MM.1S (cell line): ENCODE measurements at regions not wholly inside any gene's neighbourhood (a gene's known extent, or its start where the extent isn't known, plus 50 kb on each side); places are given as distances from the start of the nearest gene placed in this dataset.

ENCODE experiments used
- DNase-seq: peaks from one replicate; pipeline ENCODE4 v3.0.0-alpha.2; 2015
- H2AFZ ChIP-seq: fragments of 300-600 bp; sonication (generic); 2 replicates; pipeline ENCODE4 v1.6.0; 2016; ENCODE audit warnings: antibody characterized with exemption, low read length
- H3F3A ChIP-seq: fragments of 300-600 bp; sonication (generic); 2 replicates; pipeline ENCODE4 v1.6.1; 2016; ENCODE audit warnings: mild to moderate bottlenecking, antibody characterized with exemption, low read length, moderate library complexity, mixed read lengths; ENCODE audit not compliant: insufficient read depth
- H3K27ac ChIP-seq: fragments of 300-600 bp; sonication (generic); 2 replicates; pipeline ENCODE4 v1.5.1; 2016; ENCODE audit warnings: mild to moderate bottlenecking, low read length
- H3K27me3 ChIP-seq: fragments of 300-600 bp; sonication (generic); replicated peaks from 2 replicates; pipeline ENCODE4 v1.6.0; 2016; ENCODE audit warnings: low read length; ENCODE audit not compliant: insufficient read depth
- H3K36me3 ChIP-seq: fragments of 300-600 bp; sonication (generic); replicated peaks from 2 replicates; pipeline ENCODE4 v1.6.1; 2016; ENCODE audit warnings: mild to moderate bottlenecking, low read length, mixed read lengths; ENCODE audit not compliant: insufficient read depth
- H3K4me1 ChIP-seq: fragments of 300-600 bp; sonication (generic); 2 replicates; pipeline ENCODE4 v1.6.1; 2016; ENCODE audit warnings: low read length, mixed read lengths
- H3K4me2 ChIP-seq: fragments of 300-600 bp; sonication (generic); 2 replicates; pipeline ENCODE4 v1.6.0; 2016; ENCODE audit warnings: low read depth, low read length
- H3K4me3 ChIP-seq: fragments of 300-600 bp; sonication (generic); 2 replicates; pipeline ENCODE4 v1.5.1; 2016; ENCODE audit warnings: low read length, mixed read lengths
- H3K79me2 ChIP-seq: fragments of 300-600 bp; sonication (generic); 2 replicates; pipeline ENCODE4 v1.6.1; 2016; ENCODE audit warnings: mixed run types, low read length, mixed read lengths
- H3K9ac ChIP-seq: fragments of 300-600 bp; sonication (generic); 2 replicates; pipeline ENCODE4 v1.6.1; 2016; ENCODE audit warnings: low read length, mixed read lengths
- H3K9me2 ChIP-seq: fragments of 300-600 bp; sonication (generic); replicated peaks from 2 replicates; pipeline ENCODE4 v1.6.1; 2016; ENCODE audit warnings: mild to moderate bottlenecking, low read length, mixed read lengths; ENCODE audit not compliant: insufficient read depth
- H3K9me3 ChIP-seq: fragments of 300-600 bp; sonication (generic); replicated peaks from 2 replicates; pipeline ENCODE4 v1.6.1; 2016; ENCODE audit warnings: mild to moderate bottlenecking, low read length, mixed read lengths; ENCODE audit not compliant: insufficient read depth
- H4K20me1 ChIP-seq: fragments of 300-600 bp; sonication (generic); 2 replicates; pipeline ENCODE4 v1.6.1; 2016; ENCODE audit warnings: mild to moderate bottlenecking, low read length, moderate library complexity, mixed read lengths; ENCODE audit not compliant: insufficient read depth
- CTCF ChIP-seq: fragments of 300-600 bp; sonication (generic); IDR thresholded peaks from 2 replicates; pipeline ENCODE4 v1.5.1; 2016; ENCODE audit warnings: antibody characterized with exemption, low read length, mixed read lengths
- EZH2 ChIP-seq: fragments of 300-600 bp; sonication (generic); optimal IDR thresholded peaks from 2 replicates; pipeline ENCODE3; 2017; ENCODE audit warnings: low read depth, mild to moderate bottlenecking, antibody characterized with exemption, low read length, mixed read lengths
- EZH2phosphoT487 ChIP-seq: fragments of 300-600 bp; sonication (generic); IDR thresholded peaks from 2 replicates; pipeline ENCODE4 v1.6.1; 2018; ENCODE audit warnings: antibody characterized with exemption, low read length

DNA sequence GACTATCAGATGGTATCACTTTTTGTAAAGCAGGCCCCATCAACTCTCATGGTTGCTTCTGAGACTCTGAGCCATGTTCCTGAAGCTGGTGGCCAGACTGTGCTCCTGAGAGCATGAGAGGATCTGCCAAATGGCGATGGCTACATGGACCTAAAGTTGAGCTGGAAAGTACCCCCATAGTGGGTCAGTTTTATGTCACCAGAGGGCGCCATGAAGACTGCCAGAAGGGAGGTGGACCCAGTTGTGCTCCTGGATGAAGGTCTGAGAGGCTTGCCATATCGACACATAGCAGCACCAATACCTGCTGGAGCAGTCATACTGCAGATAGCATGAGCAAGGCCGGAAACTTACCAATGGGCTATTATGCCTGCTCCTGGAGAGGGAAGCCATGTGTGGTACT, 105.7 kb downstream of the SLITRK2 start:
- H3K27ac ChIP-seq, result no peak overlapping the region
- no peak overlapping the region for H3K4me3 ChIP-seq
- no peaks in the 10 kb centered on the region for H3K9me3 ChIP-seq
- H3F3A ChIP-seq, result no peaks in the 10 kb centered on the region
- no peaks in the 10 kb centered on the region for H3K27me3 ChIP-seq
- no peaks in the 10 kb centered on the region for H3K79me2 ChIP-seq
- no peak for DNase-seq
- TF ChIP-seq EZH2phosphoT487 (no peak), CTCF (no peak), EZH2 (no peak)
- H3K9me2 ChIP-seq, result no peaks in the 10 kb centered on the region
- H4K20me1 ChIP-seq, result no peaks in the 10 kb centered on the region
- H3K4me2 ChIP-seq, result no peak overlapping the region
- no peaks in the 10 kb centered on the region for H3K36me3 ChIP-seq
- no peaks in the 10 kb centered on the region for H3K4me1 ChIP-seq
- H2AFZ ChIP-seq, result no peak overlapping the region
- no peak overlapping the region for H3K9ac ChIP-seq

GRCh38 chrX:145936769-145937168, 119.1 kb downstream of the SLITRK2 start:
- no peak for TF ChIP-seq EZH2
- TF ChIP-seq EZH2phosphoT487, result no peak
- no peak for TF ChIP-seq CTCF
- H3K4me1 ChIP-seq, result no peaks in the 10 kb centered on the region
- no peaks in the 10 kb centered on the region for H3K9me3 ChIP-seq
- H3K9ac ChIP-seq, result no peak overlapping the region
- DNase-seq, result no peak
- no peaks in the 10 kb centered on the region for H4K20me1 ChIP-seq
- no peaks in the 10 kb centered on the region for H3K9me2 ChIP-seq
- no peaks in the 10 kb centered on the region for H3F3A ChIP-seq
- no peak overlapping the region for H3K4me3 ChIP-seq
- no peaks in the 10 kb centered on the region for H3K27me3 ChIP-seq
- no peak overlapping the region for H3K27ac ChIP-seq
- no peaks in the 10 kb centered on the region for H3K79me2 ChIP-seq
- no peak overlapping the region for H3K4me2 ChIP-seq
- no peaks in the 10 kb centered on the region for H3K36me3 ChIP-seq
- no peak overlapping the region for H2AFZ ChIP-seq

GRCh38 chrX:145949056-145949455, 131.4 kb downstream of the SLITRK2 start:
- Histone ChIP-seq H3K27ac (no peak overlapping the region), H3K4me2 (no peak overlapping the region), H3F3A (no peaks in the 10 kb centered on the region), H3K79me2 (no peaks in the 10 kb centered on the region), H3K36me3 (no peaks in the 10 kb centered on the region), H3K9ac (no peak overlapping the region), H3K4me1 (no peaks in the 10 kb centered on the region), H3K9me3 (no peaks in the 10 kb centered on the region), H4K20me1 (no peaks in the 10 kb centered on the region), H3K4me3 (no peak overlapping the region), H3K27me3 (no peaks in the 10 kb centered on the region), H2AFZ (no peak overlapping the region), H3K9me2 (no peaks in the 10 kb centered on the region)
- DNase-seq, result no peak
- TF ChIP-seq EZH2, result no peak
- no peak for TF ChIP-seq EZH2phosphoT487
- no peak for TF ChIP-seq CTCF
